SH-SY5Y (cell line): ENCODE measurements at regions not wholly inside any gene's neighbourhood (a gene's known extent, or its start where the extent isn't known, plus 50 kb on each side); places are given as distances from the start of the nearest gene placed in this dataset.

Source experiments
- GATA2 ChIP-seq: IDR thresholded peaks from 2 replicates; pipeline ENCODE4 v1.6.1; 2011; ENCODE audit warnings: mild to moderate bottlenecking, low read depth, low read length
- GATA3 ChIP-seq: IDR thresholded peaks from 2 replicates; pipeline ENCODE4 v1.6.1; 2011; ENCODE audit warnings: low read depth, mild to moderate bottlenecking, low read length, moderate library complexity

DNA sequence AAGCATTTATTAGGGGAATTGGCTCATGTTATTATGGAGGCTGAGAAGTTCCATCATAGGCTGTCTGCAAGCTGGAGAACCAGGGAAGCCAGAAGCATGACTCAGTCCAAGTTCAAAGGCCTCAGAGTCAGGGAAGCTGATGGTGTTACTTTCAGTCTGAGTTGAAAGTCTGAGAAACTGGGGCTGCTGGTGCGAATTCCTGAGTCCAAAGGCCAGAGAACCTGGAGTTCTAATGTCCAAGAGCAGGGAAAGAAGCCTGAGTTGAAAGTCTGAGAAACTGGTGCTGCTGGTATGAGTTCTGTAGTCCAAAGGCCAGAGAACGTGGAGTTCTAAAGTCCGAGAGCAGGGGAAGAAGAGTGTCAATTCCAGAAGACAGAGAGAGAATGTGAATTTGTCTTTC lies 641.1 kb downstream of the ISL1 start:
- TF ChIP-seq GATA3 (no peak), GATA2 (no peak)
